ENCODE measurements at regions not wholly inside any gene's neighbourhood (a gene's known extent, or its start where the extent isn't known, plus 50 kb on each side); places are given as distances from the start of the nearest gene placed in this dataset.
"Not testable (repeated sequence)": the region's sequence is repeated elsewhere in the genome, so short reads cannot be mapped to it uniquely, and the experiment has no call there.

DNA sequence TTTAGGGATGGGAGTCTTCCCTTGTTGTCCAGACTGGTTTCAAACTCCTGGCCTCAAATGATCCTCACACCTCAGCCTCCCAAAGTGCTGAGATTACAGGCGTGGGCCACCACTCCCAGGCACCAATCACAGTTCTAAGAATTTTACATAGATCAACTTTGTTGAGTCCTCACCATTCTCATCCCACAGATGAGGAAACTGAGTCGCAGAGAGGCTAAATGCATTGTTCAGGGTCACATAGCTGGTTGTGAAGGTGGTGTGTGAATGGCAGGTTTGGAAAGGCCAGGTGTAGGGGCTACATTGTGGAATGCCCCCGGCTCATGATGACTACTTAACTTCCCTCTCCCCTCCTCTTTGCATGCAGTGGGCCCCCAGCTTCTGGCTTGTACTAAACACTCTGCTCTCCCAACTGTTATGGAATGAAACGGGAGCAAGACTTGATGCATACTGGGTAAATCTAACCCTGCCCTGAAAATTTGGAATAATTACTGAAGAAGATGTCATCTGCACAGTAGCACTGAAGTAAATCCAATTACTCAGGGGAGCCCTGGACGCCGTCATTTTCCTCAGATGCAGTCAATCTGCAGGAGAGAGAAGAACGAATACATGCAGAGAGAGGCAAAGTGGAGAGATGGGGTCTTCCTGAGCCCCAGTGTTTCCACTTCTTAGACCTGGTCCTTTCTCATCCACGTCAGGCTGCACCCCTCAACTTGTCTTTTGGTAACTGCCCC lies 102.3 kb upstream of the ZNF217 start:
- DNase-seq (ENCODE audit: low read depth in 2 of 2), result no peak

DNA sequence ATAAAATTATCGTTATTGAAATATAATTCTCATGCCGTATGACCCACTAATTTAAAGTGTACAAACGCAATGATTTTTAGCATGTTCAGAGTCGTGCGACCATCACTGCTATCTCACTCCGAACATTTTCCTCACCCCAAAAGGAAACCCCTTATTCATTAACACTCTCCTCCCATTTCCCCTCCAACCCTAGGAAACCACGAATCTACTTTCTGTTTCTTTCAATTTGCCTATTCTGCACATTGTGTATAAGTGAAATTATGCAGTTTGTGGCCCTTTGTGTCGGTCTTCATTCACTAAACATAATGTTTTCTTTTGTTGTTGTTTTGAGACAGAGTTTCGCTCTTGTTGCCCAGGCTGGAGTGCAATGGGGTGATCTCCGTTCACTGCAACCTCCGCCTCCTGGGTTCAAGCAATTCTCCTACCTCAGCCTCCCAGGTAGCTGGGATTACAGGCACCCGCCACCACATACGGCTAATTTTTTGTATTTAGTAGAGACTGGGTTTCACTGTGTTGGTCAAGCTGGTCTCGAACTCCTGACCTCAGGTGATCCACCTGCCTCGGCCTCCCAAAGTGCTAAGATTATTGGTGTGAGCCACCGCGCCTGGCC lies 99.7 kb upstream of the ZNF217 start:
- no peak for DNase-seq (ENCODE audit: low read depth in 2 of 2)

DNA sequence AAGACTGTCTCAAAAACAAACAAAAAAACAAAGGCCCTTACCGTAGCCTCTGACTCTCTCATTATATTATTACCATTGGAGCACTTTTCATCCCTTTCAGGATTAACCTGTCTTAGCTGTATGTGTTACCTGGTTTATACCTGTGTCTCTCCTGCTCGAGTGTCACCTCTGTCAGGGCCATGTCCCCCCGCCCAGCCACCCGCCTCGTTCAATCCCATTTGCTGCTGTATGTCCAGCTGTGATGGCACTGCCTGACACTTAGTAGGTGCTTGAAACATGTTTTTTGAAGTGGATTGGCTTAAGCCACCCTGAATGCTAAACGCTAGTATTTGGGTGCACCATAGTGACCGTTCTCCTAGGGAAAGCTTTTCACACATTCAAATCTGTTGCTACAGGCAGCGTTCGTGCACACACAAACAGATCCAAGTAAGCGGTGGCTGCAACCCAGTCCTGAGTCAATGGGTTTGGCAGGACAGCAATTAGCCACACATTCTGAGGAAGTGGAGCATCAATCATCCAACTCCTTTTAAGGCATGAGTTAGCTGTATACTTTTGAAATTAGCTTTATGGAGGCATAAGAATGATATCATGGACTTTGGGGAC lies 98.9 kb upstream of the ZNF217 start:
- no peak for DNase-seq (ENCODE audit: low read depth in 2 of 2)

DNA sequence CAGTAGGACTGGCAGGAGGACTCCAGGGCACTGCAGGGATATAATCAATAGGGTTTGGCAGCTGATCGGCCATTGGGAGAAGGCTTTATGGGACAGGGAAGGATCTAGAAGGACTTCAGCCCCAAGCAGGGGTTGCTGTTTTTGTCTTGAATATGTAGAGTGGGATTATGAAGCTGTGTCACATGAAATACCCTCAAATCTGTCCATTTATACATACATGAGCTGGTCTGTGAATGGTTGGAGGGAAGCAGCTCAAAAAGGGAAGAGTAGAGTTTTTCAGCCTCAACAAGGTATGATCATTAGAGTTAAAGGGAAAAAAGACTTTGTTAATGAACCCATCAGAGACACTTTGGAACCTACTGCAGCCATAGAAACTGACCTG lies 98.2 kb upstream of the ZNF217 start:
- no peak for DNase-seq (ENCODE audit: low read depth in 2 of 2)

DNA sequence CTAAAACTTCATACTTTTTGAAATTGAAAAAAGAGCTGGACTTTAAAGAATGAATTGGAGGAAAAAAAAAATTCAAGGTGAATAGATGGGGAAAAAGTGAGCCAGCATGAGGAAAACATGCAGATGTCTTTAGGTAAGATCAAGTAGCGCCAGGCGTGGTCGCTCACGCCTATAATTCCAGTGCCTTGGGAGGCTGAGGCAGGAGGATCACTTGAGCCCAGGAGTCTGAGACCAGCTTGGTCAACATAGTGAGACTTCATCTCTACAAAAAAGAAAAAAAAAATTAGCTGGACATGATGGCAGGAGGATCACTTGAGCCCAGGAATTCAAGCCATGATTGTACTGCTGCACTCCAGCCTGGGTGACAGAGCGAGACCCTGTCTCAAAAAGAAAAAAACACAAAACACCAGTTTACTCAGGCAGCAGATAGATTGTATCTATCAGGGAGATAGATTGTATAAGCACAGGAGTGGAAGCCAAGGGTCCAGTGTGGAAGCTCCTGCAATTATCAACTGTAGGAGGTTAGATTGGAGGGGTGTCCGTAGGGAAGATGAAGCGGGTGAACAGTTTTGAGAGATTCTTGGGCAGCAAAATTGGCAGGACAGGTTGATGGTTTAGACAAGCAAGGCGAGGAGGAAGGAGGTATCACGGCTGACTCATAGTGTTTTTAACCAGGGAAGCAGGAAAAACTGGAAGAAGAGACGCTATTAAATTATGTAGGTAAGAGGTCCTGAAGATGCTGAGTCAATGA lies 97.6 kb upstream of the ZNF217 start:
- DNase-seq (ENCODE audit: low read depth in 2 of 2), result no peak

DNA sequence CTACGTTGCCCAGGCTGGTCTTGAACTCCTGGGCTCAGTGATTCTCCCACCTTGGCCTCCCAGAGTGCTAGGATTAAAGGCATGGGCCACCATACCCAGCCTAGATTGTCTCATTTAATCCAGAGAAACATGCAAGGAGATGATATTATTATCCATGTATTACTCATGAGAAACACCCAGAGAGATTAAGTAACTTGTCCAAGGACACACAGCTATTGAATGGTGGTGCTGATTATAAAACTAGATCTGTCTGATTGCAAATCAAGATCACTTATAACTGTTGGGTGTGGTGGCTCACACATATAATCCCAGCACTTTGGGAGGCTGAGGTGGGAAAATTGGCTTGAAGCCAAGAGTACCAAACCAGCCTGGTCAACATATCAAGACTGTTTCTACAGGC lies 94.4 kb upstream of the ZNF217 start:
- DNase-seq (ENCODE audit: low read depth in 2 of 2), result no peak

DNA sequence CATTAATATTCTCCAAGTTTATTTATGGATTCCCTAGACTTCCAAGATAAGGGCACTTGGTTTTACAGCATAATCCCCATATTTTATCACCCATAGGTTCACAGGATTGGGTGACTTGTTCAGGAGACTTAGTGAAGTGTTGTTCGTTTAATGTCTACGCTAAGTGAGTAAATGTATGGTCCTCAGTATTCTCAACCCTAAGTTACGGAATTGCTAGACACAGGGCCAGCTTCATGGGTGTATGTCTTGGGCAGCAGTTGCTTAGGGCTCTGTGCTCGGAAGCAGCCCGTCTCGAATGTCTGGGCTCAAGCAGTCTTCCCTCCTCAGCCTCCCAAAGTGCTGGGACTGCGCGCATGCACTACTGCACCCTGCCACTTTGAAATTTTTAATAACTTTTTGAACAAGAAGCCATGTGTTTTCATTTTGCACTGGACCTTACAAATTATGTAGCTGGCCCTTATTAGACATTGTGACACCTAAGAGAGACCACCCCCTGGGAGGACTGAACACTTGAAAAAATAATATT lies 91.5 kb upstream of the ZNF217 start:
- DNase-seq (ENCODE audit: low read depth in 2 of 2), result no peak

DNA sequence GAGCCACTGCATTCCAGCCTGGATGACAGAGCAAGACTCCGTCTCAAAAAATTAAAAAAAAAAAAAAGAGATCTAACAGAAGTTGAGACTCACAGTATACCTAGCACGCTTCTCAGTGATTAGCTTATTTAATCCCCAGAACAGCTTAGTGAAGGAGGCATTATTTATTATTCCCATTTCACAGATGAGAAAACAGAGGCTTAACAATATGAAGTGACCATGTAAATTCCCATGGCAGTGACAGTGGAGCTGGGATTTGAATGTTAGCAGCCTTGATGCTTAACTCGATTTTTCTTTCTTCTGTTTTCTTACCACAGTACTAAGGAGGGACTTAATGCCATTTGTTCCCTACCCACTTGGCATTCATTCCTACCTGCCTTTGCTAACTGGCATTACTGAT lies 89.9 kb upstream of the ZNF217 start:
- DNase-seq (ENCODE audit: low read depth in 2 of 2), result no peak

DNA sequence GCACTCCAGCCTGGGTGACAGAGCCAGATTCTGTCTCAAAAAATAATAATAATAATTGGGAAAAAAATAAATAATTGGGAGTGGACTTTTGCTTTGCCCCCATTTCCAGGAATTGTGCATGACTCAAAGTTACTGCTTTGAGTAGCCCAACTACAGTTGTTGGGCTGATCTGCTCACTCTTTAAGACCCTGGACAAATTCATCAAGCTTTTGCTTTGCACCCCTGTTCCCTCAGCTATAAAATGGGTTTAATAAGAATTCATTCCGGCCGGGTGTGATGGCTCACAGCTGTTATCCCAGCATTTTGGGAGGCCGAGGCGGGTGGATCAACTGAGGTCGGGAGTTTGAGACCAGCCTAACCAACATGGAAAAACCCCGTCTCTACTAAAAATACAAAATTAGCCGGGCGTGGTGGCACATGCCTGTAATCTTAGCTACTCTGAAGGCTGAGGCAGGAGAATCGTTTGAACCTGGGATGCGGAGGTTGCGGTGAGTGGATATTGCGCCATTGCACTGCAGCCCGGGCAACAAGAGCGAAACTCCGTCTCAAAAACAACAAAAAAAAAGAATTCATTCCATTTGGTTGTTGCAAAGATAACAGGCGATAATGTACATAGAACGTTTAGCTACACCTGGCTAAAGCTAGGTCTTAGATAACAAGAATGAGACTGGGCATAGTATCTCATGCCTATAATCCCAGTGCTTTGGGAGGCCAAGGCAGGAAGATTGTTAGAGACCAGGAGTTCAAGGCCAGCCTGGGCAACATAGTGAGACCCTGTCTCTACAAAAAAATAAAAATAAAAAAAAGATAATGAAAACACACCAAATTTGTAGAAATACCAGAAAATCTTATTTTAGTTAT lies 87.9 kb upstream of the ZNF217 start:
- no peak for DNase-seq (ENCODE audit: low read depth in 2 of 2)

DNA sequence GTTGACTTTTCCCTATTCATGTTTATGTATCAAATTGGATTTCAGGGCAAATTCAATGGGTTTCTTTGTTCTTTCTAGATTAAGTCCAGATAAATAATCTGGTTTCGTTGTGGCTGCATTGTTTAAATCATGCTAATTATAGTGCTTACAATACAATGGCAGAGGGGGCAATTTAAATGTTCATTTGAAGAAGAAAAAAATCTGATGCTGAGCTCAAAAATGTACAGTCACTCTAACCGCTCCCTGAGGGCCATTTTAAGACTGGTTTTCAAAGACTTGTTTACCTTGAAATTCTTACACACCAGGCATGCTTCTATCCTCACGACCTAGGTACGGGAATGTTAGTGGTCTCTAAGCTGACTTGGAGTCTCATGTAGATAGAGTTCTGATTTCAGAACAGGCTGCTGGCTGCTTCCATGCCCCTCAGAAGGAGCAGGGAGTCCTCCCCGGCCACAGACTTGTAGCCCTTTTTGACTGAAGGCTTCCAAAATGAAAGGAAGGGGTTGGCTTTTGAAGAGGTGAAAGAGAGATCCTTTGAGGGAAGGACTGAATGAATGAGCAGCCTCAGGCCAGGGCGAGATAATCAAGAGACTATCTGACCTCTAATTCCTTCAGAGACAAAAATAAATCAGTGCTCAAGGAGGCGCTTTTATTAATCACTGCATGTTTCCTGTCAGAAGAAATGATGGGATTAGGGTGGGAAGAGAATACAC lies 86.1 kb upstream of the ZNF217 start:
- no peak for DNase-seq (ENCODE audit: low read depth in 2 of 2)

DNA sequence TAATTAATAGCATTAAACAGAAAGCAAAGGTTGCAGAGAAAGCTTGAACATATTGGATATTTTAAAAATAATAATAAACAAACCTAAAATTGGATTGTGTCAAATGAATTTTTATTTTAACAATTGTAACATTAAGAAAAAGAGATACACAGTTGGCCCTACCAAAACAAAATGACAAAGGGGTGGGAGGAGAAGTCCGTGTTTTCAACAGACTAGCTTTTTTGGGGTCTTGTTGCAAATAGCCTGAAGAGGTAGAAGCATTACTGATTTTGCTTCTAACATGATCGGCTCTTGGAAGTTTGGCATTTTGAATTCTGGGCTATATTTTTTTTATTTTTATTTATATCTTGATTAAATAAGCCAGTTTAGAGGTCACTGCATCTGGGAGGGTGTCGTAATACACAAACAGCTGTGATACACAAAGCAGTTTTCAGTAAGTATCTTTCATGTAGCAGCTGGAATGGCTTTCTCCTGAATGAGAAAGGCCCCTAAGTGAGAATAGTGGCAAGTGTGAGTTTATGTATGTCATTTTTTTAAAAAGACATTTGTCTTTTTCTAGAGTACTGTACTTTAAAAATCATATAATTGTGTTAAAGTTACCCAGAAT lies 85.5 kb upstream of the ZNF217 start:
- DNase-seq (ENCODE audit: low read depth in 2 of 2), result no peak

DNA sequence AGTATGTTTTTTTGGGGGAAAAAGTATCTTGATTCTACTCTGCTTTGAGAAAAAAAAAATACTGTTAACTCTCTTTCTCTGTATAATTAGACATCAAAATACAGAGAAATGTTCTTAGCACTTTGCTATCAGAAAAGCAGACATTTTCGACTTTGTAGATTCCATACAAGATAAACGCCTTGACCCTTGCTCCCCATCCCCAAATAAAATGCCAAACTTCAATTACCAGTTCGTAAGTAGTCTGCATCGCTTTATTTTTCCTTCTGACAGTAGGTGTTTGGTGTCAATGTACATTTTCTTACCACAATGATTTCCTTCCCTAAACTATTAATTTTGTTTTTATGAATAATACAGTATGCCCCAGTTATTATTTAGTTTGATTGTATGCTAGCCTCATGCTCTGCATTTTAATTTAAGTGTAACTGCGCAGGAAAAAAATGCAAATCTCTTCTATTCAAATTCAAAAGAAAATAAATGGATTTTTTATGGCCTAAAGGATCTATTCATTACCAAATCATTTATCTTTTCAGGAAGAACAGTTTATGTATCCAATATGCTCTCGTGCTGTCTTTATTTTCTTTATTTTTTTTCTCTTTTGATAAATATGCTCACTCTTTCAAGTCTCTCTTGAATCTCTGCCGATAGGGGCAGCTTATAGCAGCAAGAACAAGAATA lies 84.8 kb upstream of the ZNF217 start:
- no peak for DNase-seq (ENCODE audit: low read depth in 2 of 2)

DNA sequence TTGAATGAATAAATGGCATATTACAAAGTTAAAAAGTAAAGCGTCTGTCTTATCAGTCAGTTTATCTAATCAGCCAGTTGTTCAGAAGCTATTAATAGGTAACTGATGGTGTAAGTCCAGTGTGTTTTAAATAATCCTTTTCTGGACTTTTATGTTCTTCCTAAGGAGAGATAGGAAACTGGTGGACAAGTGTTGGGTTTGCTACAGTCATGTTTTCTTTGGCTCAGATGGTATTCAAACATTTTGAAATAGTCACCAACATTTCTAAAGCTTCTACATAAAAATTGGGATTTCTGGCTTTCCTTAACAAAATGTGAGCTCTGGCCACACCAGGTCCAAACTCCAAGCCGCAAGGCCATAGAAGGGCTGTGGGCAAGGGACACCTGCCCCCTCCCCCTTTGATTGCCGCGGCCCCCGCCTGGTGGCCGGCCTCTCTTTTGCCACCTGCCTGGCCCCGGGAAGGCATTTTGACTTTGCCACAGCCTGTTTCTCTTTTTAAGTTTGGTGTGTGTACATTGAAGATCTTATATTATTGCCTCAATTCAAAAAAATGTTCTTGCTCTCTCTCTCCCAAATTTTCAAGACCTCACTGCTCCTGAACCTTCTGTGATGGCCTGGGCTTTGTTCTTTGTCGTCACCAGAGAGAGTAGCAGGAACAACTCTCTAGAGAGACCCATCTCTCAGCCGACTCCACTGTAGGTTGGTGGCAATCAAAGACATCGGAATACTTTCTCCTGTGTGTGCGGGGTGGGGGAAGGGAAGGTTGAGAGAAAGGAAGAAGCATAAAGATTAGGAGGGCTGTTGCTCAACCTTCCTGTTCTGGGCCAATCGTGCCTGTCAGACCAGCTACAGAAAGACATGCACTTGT lies 84.0 kb upstream of the ZNF217 start:
- no peak for DNase-seq (ENCODE audit: low read depth in 2 of 2)

DNA sequence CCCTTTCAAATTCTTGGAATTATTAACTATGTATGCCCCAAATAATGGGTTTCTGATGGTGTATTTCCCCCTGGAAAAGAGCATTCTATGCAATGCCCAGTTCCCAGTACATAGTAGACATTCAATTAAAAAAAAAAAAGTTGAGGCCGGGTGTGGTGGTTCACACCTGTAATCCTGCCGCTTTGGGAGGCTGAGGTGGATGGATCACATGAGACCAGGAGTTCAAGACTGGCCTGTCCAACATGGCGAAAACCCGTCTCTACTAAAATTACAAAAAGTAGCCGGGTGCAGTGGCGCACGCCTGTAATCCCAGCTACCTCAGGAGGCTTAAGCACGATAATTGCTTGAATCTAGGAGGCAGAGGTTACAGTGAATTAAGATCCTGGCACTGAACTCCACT lies 83.3 kb upstream of the ZNF217 start:
- DNase-seq (ENCODE audit: low read depth in 2 of 2), result no peak

DNA sequence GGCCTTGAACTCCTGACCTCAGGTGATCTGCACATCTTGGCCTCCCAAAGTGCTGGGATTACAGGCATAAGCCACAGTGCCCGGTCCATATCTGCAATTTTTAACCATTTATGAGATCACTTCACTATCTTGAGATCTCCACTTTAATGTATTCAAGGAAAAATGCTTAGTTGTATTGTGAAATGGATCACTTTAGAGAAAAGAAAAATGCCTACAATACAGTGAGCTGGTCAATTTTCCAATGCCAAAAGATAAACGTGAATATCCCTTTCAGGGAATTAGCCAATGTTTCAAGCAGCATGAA lies 82.8 kb upstream of the ZNF217 start:
- no peak for DNase-seq (ENCODE audit: low read depth in 2 of 2)

DNA sequence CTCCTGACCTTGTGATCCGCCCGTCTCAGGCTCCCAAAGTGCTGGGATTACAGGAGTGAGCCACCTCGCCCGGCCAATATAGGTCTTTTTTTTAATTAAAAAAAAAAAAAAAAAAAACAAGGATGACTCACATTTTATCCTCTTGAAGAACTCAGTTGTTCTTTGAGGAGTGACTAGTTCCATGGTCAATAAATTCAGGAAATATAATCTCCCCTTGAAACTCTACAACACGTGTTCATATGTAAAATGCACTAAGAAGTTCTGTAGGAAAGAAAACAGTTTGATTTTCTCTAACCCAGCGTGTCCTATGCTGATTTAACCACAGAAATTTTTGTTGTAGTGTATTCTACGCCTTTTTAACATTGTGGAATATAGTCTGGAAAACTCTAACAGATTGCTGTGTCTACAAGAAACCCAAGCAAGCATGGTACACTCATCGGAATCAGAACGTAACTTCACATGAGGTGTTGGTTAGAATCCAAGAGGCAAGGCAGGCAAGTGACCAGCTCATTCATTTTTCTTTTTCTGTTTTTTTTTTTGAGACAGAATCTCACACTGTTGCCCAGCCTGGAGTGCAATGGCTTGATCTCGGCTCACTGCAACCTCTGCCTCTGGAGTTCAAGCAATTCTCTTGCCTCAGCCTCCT lies 79.0 kb upstream of the ZNF217 start:
- DNase-seq (ENCODE audit: low read depth in 2 of 2), result no peak

DNA sequence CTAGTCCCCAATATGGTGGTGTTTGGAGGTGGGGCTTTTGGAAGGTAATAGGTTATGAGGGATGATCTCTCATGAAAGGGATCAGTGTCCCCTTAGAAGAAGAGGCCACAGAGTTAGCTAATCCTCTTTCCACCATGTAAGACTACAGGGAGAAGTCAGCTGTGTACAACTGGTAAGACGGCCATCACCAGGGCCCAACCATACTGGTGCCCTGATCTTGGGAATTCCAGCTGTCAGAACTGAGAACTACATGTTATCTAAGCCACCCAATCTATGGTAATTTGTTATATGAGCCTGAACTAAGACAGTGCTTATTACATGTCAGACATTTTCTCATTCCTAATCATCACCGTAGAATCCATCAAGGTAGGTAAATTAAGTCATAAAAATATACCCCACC lies 77.7 kb upstream of the ZNF217 start:
- no peak for DNase-seq (ENCODE audit: low read depth in 2 of 2)

DNA sequence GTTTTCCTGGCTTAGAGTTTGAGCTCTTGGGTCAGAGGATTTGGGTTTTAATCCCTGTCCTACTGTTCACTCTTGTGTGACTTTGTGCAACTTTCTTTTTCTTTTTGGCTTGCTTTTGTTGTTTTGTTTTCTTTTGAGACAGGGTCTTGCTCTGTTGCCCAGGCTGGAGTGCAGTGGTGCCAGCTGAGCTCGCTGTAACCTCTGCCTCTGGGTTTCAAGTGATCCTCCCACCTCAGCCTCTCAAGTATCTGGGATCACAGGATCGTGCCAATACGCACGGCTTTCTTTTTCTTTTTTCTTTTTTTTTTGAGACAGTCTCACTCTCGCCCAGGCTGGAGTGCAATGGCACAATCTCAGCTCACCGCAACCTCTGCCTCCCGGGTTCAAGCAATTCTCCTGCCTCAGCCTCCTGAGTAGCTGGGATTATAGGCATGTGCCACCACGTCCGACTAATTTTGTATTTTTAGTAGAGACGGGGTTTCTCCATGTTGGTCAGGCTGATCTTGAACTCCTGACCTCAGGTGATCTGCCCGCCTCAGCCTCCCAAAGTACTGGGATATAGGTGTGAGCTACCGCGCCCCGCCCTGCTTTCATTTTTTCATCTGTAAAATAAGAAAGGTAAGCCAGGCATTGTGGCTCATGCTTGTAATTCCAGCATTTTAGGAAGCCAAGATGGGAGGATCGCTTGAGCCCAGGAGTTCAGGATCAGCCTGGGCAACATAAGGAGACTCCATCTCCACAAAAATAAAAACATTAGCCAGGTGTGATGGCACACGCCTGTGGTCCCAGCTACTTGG lies 76.1 kb upstream of the ZNF217 start:
- DNase-seq (ENCODE audit: low read depth in 2 of 2), result not testable (repeated sequence)
